ENCODE measurements at regions not wholly inside any gene's neighbourhood (a gene's known extent, or its start where the extent isn't known, plus 50 kb on each side); places are given as distances from the start of the nearest gene placed in this dataset.

DNA sequence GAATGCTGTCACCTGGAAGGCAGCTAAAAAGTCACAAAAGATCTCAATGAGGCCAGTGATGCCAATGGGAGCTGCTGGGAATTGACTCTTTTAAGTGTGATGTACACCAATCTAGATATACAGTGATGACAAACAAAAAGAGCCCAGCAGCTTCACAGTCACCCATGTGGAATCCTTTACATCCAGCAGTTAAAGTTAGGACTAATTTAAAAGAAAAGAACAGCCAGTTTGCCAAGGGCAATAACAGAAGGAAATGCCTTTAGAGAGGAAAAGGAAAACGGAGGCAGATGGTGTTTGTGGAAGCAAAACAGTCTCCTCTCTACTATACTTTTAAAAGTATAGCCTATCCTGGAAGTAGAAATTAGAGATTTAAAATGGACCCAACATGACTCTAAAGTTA lies 873.5 kb downstream of the EPHA7 start:
- no peak for DNase-seq (ENCODE audit: low read depth)
- TF ChIP-seq, protein P1, sequence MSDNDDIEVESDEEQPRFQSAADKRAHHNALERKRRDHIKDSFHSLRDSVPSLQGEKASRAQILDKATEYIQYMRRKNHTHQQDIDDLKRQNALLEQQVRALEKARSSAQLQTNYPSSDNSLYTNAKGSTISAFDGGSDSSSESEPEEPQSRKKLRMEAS (IDR thresholded peaks at IDR 0.05; ENCODE audit: low read depth, low read length): no peak
- TF ChIP-seq, protein P2, sequence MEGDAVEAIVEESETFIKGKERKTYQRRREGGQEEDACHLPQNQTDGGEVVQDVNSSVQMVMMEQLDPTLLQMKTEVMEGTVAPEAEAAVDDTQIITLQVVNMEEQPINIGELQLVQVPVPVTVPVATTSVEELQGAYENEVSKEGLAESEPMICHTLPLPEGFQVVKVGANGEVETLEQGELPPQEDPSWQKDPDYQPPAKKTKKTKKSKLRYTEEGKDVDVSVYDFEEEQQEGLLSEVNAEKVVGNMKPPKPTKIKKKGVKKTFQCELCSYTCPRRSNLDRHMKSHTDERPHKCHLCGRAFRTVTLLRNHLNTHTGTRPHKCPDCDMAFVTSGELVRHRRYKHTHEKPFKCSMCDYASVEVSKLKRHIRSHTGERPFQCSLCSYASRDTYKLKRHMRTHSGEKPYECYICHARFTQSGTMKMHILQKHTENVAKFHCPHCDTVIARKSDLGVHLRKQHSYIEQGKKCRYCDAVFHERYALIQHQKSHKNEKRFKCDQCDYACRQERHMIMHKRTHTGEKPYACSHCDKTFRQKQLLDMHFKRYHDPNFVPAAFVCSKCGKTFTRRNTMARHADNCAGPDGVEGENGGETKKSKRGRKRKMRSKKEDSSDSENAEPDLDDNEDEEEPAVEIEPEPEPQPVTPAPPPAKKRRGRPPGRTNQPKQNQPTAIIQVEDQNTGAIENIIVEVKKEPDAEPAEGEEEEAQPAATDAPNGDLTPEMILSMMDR (IDR thresholded peaks at IDR 0.05; ENCODE audit: low read depth, low read length): no peak
- TF ChIP-seq MYC (IDR thresholded peaks at IDR 0.05; ENCODE audit: low read depth, low read length) (no peak), POLR2A (IDR thresholded peaks at IDR 0.05; ENCODE audit: extremely low read depth, insufficient read length) (no peak)

DNA sequence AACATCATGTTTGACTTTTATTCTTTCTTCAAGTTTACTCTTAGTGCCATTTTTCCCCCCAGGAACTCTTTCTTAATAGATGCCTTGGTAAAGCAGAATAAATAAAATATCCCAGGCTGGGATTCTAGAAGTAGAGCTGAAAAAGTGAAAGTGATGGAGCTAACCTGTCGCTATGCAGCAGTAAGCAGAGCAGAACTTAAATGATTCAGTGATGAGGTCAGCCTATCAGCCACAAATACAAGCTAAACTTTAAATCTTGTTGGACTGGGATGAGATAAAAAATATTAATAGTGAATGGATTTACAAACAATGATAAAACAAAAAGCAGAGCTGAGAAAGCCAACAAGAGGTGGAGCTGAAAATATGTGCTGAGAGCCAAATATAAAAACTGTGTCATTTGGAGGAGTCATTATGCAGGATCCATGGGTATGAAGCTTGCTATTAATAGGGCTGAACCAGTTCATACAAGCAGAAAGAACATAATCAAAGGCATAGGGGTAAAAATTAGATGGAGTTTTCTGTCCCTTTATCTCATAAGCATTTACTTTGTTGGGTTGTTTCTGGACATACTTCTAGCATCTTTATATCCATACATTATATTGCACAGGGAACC lies 877.8 kb downstream of the EPHA7 start:
- no peak for DNase-seq (ENCODE audit: low read depth)
- H3K4me3 ChIP-seq (ENCODE audit: low read depth, low read length): no peak overlapping the region
- TF ChIP-seq, protein P2 (IDR thresholded peaks at IDR 0.05; ENCODE audit: low read depth, low read length): no peak
- no peak for TF ChIP-seq MYC (IDR thresholded peaks at IDR 0.05; ENCODE audit: low read depth, low read length)
- TF ChIP-seq, protein P1 (IDR thresholded peaks at IDR 0.05; ENCODE audit: low read depth, low read length): no peak
- TF ChIP-seq POLR2A (IDR thresholded peaks at IDR 0.05; ENCODE audit: extremely low read depth, insufficient read length): no peak

More for the DNA sequence above, 873.5 kb downstream of the EPHA7 start:
- no peak overlapping the region for H3K4me3 ChIP-seq (ENCODE audit: low read depth, low read length)

DNA sequence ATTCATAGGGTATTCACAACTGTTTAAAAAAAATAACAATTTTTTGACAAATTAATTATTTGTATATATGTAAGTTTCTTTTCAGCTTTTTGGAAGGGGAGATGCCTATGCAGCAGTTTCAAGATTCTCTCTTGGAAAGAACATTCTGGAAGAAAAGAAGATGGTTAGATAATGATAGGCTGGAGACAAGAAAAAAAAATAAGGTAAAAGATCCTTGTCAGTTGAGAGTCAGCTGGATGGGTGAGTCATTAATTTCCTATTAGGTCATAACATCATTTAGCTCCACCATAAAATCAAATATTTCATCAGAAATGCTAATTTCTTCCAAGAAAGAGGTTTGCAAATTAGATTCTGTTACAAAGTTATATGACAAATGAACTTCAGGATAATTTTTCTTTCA lies 880.4 kb downstream of the EPHA7 start:
- TF ChIP-seq POLR2A (IDR thresholded peaks at IDR 0.05; ENCODE audit: extremely low read depth, insufficient read length) (no peak), MYC (IDR thresholded peaks at IDR 0.05; ENCODE audit: low read depth, low read length) (no peak)
- TF ChIP-seq, protein P2 (IDR thresholded peaks at IDR 0.05; ENCODE audit: low read depth, low read length): no peak
- TF ChIP-seq, protein P1 (IDR thresholded peaks at IDR 0.05; ENCODE audit: low read depth, low read length): no peak
- H3K4me3 ChIP-seq (ENCODE audit: low read depth, low read length): no peak overlapping the region
- no peak for DNase-seq (ENCODE audit: low read depth)

DNA sequence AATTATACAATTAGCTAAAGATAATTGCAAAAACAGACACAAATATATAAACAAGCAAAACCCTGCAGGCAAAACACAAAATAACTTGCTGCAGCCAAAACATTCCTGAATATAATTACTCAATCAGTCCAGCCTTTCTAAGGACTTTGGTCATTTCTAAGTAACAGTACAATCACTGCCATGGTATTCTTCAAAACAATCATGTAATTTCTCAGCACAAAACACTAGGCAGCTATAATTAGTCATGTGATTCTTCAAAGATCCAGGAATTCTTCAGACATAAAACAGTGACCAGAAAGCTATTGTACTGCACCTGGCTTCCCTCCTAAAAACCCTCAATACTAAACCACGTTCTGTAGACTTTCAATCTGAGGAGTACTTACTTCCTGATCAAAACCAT lies 881.1 kb downstream of the EPHA7 start:
- TF ChIP-seq, protein P1 (IDR thresholded peaks at IDR 0.05; ENCODE audit: low read depth, low read length): no peak
- DNase-seq (ENCODE audit: low read depth): no peak
- no peak overlapping the region for H3K4me3 ChIP-seq (ENCODE audit: low read depth, low read length)

DNA sequence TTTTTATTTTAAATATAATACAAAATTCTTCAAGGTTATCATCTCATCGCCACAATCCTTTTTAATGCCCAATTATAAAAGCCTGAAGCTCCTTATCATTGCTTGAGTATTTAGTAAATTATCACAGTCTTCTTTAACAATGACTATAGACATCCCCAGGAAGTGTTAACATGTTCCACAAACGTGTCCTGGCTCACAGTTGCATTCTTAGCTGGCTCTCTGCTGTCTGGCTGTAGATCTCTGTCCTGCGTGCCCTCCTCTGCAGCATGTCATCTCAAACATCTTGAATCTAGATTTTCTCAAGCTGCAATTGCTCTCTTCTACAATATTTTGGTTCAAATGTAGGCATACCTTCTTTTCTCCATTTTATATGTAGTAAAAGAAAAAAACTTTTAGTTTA lies 885.2 kb downstream of the EPHA7 start:
- H3K4me3 ChIP-seq (ENCODE audit: low read depth, low read length): no peak overlapping the region
- no peak for DNase-seq (ENCODE audit: low read depth)
- TF ChIP-seq POLR2A (IDR thresholded peaks at IDR 0.05; ENCODE audit: extremely low read depth, insufficient read length): no peak
- TF ChIP-seq, protein P1 (IDR thresholded peaks at IDR 0.05; ENCODE audit: low read depth, low read length): no peak
- TF ChIP-seq, protein P2 (IDR thresholded peaks at IDR 0.05; ENCODE audit: low read depth, low read length): no peak
- no peak for TF ChIP-seq MYC (IDR thresholded peaks at IDR 0.05; ENCODE audit: low read depth, low read length)

DNA sequence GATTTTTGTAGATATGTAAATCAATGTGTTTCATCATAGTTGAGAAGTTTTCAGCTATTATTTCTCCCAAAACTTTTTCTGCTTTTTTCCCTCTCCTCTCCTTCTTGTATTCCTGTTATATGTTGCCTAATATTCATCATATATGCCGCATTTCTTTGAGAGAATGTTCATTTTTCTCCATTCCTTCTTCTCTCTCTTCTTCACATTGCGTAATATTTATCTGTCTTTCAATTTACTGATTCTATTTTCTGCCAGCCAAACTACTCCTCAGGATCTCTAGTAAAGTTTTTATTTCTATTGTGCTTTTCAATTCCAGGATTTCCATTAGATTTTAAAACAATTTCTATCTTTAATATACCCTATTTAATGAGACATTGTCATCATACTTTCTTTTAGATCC lies 896.8 kb downstream of the EPHA7 start:
- no peak for DNase-seq (ENCODE audit: low read depth)
- TF ChIP-seq MYC (IDR thresholded peaks at IDR 0.05; ENCODE audit: low read depth, low read length) (no peak), POLR2A (IDR thresholded peaks at IDR 0.05; ENCODE audit: extremely low read depth, insufficient read length) (no peak)
- TF ChIP-seq, protein P1 (IDR thresholded peaks at IDR 0.05; ENCODE audit: low read depth, low read length): no peak
- TF ChIP-seq, protein P2 (IDR thresholded peaks at IDR 0.05; ENCODE audit: low read depth, low read length): no peak
- H3K4me3 ChIP-seq (ENCODE audit: low read depth, low read length): no peak overlapping the region
